ENCODE measurements at regions not wholly inside any gene's neighbourhood (a gene's known extent, or its start where the extent isn't known, plus 50 kb on each side); places are given as distances from the start of the nearest gene placed in this dataset.

DNA sequence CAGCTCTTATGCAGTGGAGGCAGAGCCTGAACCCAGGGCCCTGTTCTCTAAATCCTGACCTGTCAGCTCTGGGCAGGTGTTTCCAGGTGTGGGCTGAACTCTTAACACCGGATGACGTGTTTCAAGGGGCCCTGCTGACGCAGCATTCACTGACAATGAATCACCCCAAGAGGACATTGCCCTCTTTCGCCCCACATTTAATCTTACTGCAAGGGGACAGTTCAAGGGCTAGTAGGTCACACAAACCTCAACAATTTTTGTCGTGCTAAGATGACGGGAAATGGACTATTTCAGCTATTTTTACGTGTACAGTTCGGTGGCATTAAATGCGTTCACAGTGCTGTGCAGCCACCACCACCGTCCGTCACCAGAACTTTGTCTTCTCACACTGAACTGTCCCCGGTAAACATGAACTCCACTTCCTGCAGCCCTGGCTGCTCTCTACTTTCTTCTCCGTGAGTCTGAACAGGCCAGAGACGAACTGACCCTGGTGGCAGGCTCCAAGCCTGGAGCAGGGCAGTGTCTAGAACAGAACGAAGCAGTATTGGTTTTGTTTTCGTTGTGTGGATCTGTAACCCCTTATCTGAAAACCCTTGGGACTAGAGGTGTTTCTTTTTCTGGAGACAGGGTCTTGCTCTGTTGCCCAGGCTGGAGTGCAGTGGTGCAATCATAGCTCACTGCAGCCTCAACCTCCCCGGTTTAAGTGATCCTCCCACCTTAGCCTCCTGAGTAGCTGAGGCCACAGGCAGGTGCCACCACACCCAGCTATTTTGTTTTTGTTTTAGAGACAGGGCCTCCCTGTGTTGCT lies 88.4 kb upstream of the CIBAR2 start:
- Histone ChIP-seq H3K4me2 (ENCODE audit: low read depth, low read length, poor library complexity, severe bottlenecking) (no peak overlapping the region), H3K79me2 (ENCODE audit: insufficient read depth, low read length) (no peaks in the 10 kb centered on the region), H3K4me1 (ENCODE audit: insufficient read depth, low read length, poor library complexity, severe bottlenecking) (no peaks in the 10 kb centered on the region), H3K4me3 (ENCODE audit: low read length, poor library complexity, severe bottlenecking) (no peak overlapping the region), H4K20me1 (ENCODE audit: insufficient read depth, low read length, poor library complexity, severe bottlenecking) (no peaks in the 10 kb centered on the region), H3K36me3 (ENCODE audit: insufficient read depth, low read length) (no peaks in the 10 kb centered on the region), H2AFZ (ENCODE audit: low read length) (no peak overlapping the region), H3K27me3 (ENCODE audit: insufficient read depth, low read length, poor library complexity, severe bottlenecking) (no peaks in the 10 kb centered on the region), H3K9ac (ENCODE audit: low read depth, low read length, poor library complexity, severe bottlenecking) (no peak overlapping the region), H3K9me2 (replicated peaks; ENCODE audit: low read depth, low read length) (no peaks in the 10 kb centered on the region), H3K9me3 (ENCODE audit: insufficient read depth, low read depth, low read length) (no peaks in the 10 kb centered on the region), H3F3A (ENCODE audit: low read depth) (no peaks in the 10 kb centered on the region)
- no peak for TF ChIP-seq CTCF (conservative IDR thresholded peaks at IDR 0.05; ENCODE audit: low read length)
- TF ChIP-seq EZH2phosphoT487 (IDR thresholded peaks at IDR 0.05; ENCODE audit: borderline replicate concordance), result no peak

GRCh38 chr16:85201574-85201973 lies 89.3 kb upstream of the CIBAR2 start:
- TF ChIP-seq EZH2phosphoT487 (IDR thresholded peaks at IDR 0.05; ENCODE audit: borderline replicate concordance), result no peak
- no peak for TF ChIP-seq CTCF (conservative IDR thresholded peaks at IDR 0.05; ENCODE audit: low read length)
- H2AFZ ChIP-seq (ENCODE audit: low read length), result no peak overlapping the region
- no peaks in the 10 kb centered on the region for H3K79me2 ChIP-seq (ENCODE audit: insufficient read depth, low read length)
- H4K20me1 ChIP-seq (ENCODE audit: insufficient read depth, low read length, poor library complexity, severe bottlenecking), result no peaks in the 10 kb centered on the region
- H3K27me3 ChIP-seq (ENCODE audit: insufficient read depth, low read length, poor library complexity, severe bottlenecking), result no peaks in the 10 kb centered on the region
- H3K36me3 ChIP-seq (ENCODE audit: insufficient read depth, low read length), result no peaks in the 10 kb centered on the region
- no peak overlapping the region for H3K4me2 ChIP-seq (ENCODE audit: low read depth, low read length, poor library complexity, severe bottlenecking)
- H3K9me2 ChIP-seq (replicated peaks; ENCODE audit: low read depth, low read length), result no peaks in the 10 kb centered on the region
- no peak overlapping the region for H3K4me3 ChIP-seq (ENCODE audit: low read length, poor library complexity, severe bottlenecking)
- H3K4me1 ChIP-seq (ENCODE audit: insufficient read depth, low read length, poor library complexity, severe bottlenecking), result no peaks in the 10 kb centered on the region
- no peak overlapping the region for H3K9ac ChIP-seq (ENCODE audit: low read depth, low read length, poor library complexity, severe bottlenecking)
- H3K9me3 ChIP-seq (ENCODE audit: insufficient read depth, low read depth, low read length), result no peaks in the 10 kb centered on the region
- H3F3A ChIP-seq (ENCODE audit: low read depth), result no peaks in the 10 kb centered on the region

GRCh38 chr16:85202051-85202601 lies 89.9 kb upstream of the CIBAR2 start:
- TF ChIP-seq CTCF (conservative IDR thresholded peaks at IDR 0.05; ENCODE audit: low read length) (no peak), EZH2phosphoT487 (IDR thresholded peaks at IDR 0.05; ENCODE audit: borderline replicate concordance) (no peak)

More at GRCh38 chr16:85202051-85202601, 89.9 kb upstream of the CIBAR2 start:
- Histone ChIP-seq H3F3A (ENCODE audit: low read depth) (no peaks in the 10 kb centered on the region), H3K9me3 (ENCODE audit: insufficient read depth, low read depth, low read length) (no peaks in the 10 kb centered on the region), H2AFZ (ENCODE audit: low read length) (no peak overlapping the region), H3K9me2 (replicated peaks; ENCODE audit: low read depth, low read length) (no peaks in the 10 kb centered on the region), H3K4me1 (ENCODE audit: insufficient read depth, low read length, poor library complexity, severe bottlenecking) (no peaks in the 10 kb centered on the region), H3K4me3 (ENCODE audit: low read length, poor library complexity, severe bottlenecking) (no peak overlapping the region), H3K9ac (ENCODE audit: low read depth, low read length, poor library complexity, severe bottlenecking) (no peak overlapping the region), H3K27me3 (ENCODE audit: insufficient read depth, low read length, poor library complexity, severe bottlenecking) (no peaks in the 10 kb centered on the region), H4K20me1 (ENCODE audit: insufficient read depth, low read length, poor library complexity, severe bottlenecking) (no peaks in the 10 kb centered on the region), H3K4me2 (ENCODE audit: low read depth, low read length, poor library complexity, severe bottlenecking) (no peak overlapping the region), H3K36me3 (ENCODE audit: insufficient read depth, low read length) (no peaks in the 10 kb centered on the region), H3K79me2 (ENCODE audit: insufficient read depth, low read length) (no peaks in the 10 kb centered on the region)

Data from Loucy (cell line).